ENCODE measurements at regions not wholly inside any gene's neighbourhood (a gene's known extent, or its start where the extent isn't known, plus 50 kb on each side); places are given as distances from the start of the nearest gene placed in this dataset.

- no peak for DNase-seq (ENCODE audit: low read depth in 2 of 2)
Measured at GRCh38 chr6:43984442-43985321, 142.6 kb downstream of the MRPL14 start.

GRCh38 chr6:43983632-43984031, 143.6 kb downstream of the MRPL14 start:
- DNase-seq (ENCODE audit: low read depth in 2 of 2): no peak

GRCh38 chr6:43983191-43983590, 144.1 kb downstream of the MRPL14 start:
- no peak for DNase-seq (ENCODE audit: low read depth in 2 of 2)

- DNase-seq (ENCODE audit: low read depth in 2 of 2): no peak
Measured at GRCh38 chr6:43982084-43982625, 145.1 kb downstream of the MRPL14 start.

- DNase-seq (ENCODE audit: low read depth in 2 of 2): no peak
Measured at GRCh38 chr6:43981363-43981990, 145.8 kb downstream of the MRPL14 start.

- DNase-seq (ENCODE audit: low read depth in 2 of 2): no peak
Measured at GRCh38 chr6:43980004-43980795, 147.1 kb downstream of the MRPL14 start.

GRCh38 chr6:43979525-43979924, 147.7 kb downstream of the MRPL14 start:
- no peak for DNase-seq (ENCODE audit: low read depth in 2 of 2)

- no peak for DNase-seq (ENCODE audit: low read depth in 2 of 2)
Measured at GRCh38 chr6:43978473-43979346, 148.5 kb downstream of the MRPL14 start.

GRCh38 chr6:43977404-43978111, 149.7 kb downstream of the MRPL14 start:
- no peak for DNase-seq (ENCODE audit: low read depth in 2 of 2)

GRCh38 chr6:43976706-43977403, 150.4 kb downstream of the MRPL14 start:
- no peak for DNase-seq (ENCODE audit: low read depth in 2 of 2)

GRCh38 chr6:43974643-43975230, 152.5 kb downstream of the MRPL14 start:
- no peak for DNase-seq (ENCODE audit: low read depth in 2 of 2)

GRCh38 chr6:43973357-43973756, 153.9 kb downstream of the MRPL14 start:
- DNase-seq (ENCODE audit: low read depth in 2 of 2): no peak

GRCh38 chr6:43972913-43973300, 154.3 kb downstream of the MRPL14 start:
- DNase-seq (ENCODE audit: low read depth in 2 of 2): peak in 1 of 2 donors; percentile 87

- DNase-seq (ENCODE audit: low read depth in 2 of 2): peak in 1 of 2 donors; percentile 15
Measured at GRCh38 chr6:43972179-43972912, 154.9 kb downstream of the MRPL14 start.

GRCh38 chr6:43971776-43972126, 155.5 kb downstream of the MRPL14 start:
- no peak for DNase-seq (ENCODE audit: low read depth in 2 of 2)

GRCh38 chr6:43970913-43971775, 156.1 kb downstream of the MRPL14 start:
- no peak for DNase-seq (ENCODE audit: low read depth in 2 of 2)

GRCh38 chr6:43970068-43970912, 157.0 kb downstream of the MRPL14 start:
- DNase-seq (ENCODE audit: low read depth in 2 of 2): no peak

Data from lung microvascular endothelial cell (primary cell).